Ecto neural progenitor cell (in vitro differentiated cells): ENCODE measurements at regions not wholly inside any gene's neighbourhood (a gene's known extent, or its start where the extent isn't known, plus 50 kb on each side); places are given as distances from the start of the nearest gene placed in this dataset.

Source experiments
- DNase-seq: peaks from one replicate; pipeline ENCODE4 v3.0.0-alpha.2; 2018; ENCODE audit warnings: low spot score

DNA sequence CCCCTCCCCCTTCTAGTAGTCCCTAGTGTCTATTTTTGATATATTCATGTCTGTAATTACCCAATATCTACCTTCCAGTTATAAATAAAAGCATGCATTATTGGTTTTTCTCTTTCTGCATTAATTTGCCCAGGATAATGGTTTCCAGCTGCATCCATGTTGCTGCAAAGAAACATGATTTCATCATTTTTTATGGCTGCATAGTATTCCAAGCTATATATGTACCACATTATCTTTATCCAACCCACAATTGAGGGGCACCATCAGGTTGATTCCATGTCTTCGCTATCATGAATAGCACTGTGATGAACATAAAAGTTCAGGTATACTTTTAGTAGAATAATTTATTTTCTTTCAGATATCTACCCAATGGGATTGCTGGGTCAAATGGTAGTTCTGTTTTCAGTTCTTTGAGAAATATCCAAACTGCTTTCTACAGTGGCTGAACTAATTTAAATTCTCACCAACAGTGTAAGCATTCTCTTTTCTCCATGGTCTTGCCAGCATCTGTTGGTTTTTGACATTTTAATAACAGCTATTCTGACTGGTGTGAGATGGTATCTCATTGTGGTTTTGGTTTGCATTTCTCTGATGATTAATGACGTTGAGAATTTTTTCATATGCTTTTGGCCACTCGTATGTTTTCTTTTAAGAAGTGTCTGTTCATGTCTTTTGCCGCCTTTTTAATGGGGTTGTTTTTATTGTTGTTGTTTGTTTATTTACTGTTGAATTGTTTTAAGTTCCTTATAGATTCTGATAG lies 746.1 kb upstream of the MEF2C start:
- DNase-seq: no peak

- DNase-seq: no peak
These were observed 733.0 kb upstream of the MEF2C start for GRCh38 chr5:89615839-89616518.

DNA sequence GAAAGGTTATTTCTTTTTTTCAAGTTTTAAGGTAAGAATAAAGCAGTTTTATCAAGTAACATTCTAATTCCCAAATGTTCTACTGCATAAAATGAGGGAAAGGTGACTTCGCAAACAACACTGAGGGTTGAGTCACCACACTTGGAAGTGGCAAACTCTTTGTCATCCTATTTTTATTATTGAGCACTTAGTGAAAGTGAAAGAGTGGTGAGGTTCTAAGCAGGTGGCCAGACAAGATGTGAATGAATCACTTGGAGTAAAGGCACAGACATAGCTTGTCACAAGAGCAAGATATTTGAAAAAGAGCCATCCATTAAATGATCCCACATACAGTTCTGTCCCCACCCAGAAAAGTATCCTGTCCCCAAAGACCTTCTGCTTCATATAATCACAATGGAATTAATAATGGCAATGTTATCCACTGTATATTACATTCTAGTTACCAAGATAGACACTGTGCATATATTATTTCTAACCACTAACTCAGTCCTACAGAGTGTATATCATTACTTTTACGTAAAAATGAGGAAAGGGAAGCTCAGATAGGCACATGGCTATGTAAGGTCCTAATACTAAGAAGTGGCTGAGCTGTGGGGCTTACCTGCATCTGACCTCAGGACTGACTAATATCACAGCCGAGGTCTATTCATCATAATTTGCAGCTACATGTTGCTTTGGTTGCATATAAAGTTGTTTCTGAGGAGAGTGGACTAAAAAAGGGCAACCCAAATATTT lies 730.4 kb upstream of the MEF2C start:
- DNase-seq: no peak

DNA sequence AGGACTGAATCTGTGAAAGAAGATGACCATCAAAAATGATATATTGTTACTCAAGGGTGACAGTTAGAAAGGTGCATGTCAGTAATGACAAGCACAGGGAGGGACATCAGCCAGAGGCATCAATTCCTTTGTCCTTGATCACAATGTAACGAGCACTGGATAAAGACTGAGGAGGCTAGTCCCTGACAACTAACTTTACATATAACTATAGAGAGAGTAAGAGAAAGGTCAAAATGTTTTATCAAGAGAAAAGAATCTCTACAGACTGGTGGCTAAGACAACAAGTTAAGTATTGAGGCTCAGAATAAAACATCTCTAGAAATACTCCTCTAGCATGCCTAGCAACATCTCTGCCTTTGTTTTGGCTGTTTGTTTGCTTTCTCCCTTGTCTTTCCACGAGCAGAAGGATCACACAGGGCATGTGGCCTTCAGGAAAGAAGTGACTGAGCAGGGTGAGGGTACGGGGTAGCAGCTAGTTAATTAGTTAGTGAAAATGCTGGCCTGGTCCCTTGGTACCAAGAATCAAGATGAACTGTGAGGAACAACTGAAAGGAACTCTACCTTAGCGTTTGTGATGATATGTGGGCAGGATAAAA lies 724.1 kb upstream of the MEF2C start:
- no peak for DNase-seq

GRCh38 chr5:89604342-89604741 lies 721.4 kb upstream of the MEF2C start:
- no peak for DNase-seq

DNA sequence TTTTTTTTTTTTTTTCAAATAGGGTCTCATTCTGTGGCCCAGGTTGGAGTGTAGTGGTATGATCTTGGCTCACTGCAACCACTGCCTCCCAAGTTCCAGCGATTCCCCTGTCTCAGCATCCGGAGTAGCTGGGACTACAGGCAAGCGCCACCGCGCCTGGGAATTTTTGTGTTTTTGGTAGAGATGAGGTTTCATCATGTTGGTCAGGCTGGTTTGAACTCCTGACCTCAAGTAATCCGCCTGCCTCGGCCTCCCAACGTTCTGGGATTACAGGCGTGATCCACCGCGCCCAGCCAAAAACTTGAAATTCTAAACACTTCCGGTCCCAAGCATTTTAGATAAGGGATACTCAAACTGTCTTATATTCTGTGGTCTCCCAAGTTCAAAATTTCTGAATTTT lies 718.9 kb upstream of the MEF2C start:
- DNase-seq: no peak

GRCh38 chr5:89597878-89598277 lies 714.9 kb upstream of the MEF2C start:
- DNase-seq: no peak

GRCh38 chr5:89596821-89597220 lies 713.8 kb upstream of the MEF2C start:
- no peak for DNase-seq

DNA sequence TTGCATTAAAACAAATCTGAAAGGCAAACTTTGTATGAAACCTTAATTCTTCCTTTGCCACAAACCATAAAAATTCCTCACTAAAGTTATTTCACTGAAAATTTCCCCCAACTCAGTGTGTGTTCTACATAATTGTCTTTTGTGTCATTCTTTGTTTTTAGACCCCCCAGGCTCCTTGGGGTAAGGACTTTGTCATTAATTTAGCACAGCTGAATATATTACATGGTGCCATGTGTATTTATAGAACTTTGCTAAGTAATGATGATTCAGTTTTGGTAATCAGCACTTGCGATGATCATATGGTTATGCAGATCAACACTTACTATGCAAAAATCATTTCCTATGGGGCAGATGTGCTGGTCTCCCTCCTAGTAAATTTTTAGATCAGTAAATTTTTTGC lies 712.1 kb upstream of the MEF2C start:
- DNase-seq: no peak

GRCh38 chr5:89584339-89584956 lies 701.5 kb upstream of the MEF2C start:
- no peak for DNase-seq

GRCh38 chr5:89583534-89583933 lies 700.5 kb upstream of the MEF2C start:
- DNase-seq: no peak

GRCh38 chr5:89582768-89583339 lies 699.9 kb upstream of the MEF2C start:
- DNase-seq: no peak

DNA sequence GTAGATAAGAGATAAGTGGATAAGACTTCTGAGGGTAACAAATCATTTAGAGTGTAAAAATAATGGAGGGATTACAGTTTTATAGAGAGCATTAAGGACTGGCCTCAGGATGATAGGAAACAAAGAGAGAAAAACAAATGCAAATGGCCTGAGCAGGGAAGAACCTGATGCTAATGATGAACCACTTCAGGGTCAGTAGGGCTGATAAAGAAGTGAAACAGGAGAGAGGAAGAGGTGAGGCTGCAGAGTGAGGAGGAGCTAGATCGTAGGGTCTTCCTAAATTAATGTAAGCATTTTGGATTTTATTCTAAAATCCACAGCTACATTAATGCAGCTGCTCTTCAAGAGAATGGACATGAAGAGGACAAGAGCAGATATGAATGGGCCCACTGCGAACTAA lies 698.0 kb upstream of the MEF2C start:
- DNase-seq: no peak

DNA sequence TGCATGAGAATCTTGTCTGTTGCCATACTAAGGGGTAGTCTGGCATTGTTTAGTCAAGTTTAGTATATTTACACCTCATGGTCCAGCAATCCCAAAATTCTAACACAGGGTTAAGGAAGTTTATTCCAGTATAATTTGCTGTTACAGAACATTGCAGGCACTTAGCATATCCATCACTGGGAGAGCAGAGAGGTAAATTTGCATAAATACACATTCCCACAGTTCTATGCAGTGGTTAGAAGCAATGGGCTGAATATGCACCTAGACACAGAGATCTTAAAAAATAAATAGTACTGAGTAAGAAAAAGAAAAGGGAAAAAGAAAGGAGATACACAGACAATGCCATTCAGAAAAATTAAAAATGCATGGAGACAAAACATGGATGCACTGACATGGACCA lies 692.3 kb upstream of the MEF2C start:
- DNase-seq: no peak

- DNase-seq: no peak
These were observed 690.4 kb upstream of the MEF2C start for GRCh38 chr5:89573345-89573744.

GRCh38 chr5:89572696-89573095 lies 689.7 kb upstream of the MEF2C start:
- DNase-seq: no peak

DNA sequence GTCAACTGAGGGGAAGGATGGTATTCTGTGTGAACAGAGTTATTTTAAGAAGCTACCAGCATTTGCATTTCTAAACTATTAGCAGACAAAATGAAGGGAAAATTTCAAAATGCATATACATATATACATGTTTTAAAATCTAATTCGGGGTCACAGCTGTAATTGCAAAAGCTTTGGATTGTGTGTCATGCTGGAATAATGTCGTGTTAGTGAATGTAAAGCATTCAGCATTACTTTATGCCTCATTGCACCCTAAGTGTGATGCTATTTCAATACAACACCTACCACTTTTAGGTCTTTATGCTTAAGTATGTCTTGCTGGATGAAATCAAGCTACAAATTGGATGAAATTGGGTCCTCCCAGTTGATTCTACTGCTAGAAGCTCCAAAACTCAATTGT lies 687.6 kb upstream of the MEF2C start:
- DNase-seq: no peak

DNA sequence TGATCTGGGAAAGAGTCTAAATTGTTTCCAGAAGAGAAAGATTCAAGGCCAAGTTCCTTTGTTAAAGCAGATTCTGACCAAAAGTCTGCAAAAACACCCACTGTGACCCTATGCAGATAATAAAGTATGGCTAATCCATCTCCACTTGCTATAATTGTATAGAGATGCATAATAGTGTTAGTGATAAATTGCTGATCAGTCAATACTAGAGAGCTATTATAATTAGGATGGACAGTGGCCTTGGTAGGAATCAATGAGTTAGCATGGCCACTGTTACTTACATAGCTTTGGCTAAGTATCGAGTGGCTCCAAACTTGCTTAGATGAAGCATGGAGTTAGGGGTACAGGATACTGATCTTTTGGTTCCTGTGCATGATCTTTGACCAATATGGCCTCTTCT lies 683.4 kb upstream of the MEF2C start:
- DNase-seq: no peak

GRCh38 chr5:89560696-89561095 lies 677.7 kb upstream of the MEF2C start:
- DNase-seq: no peak

- no peak for DNase-seq
These were observed 673.4 kb upstream of the MEF2C start for GRCh38 chr5:89556215-89556913.

DNA sequence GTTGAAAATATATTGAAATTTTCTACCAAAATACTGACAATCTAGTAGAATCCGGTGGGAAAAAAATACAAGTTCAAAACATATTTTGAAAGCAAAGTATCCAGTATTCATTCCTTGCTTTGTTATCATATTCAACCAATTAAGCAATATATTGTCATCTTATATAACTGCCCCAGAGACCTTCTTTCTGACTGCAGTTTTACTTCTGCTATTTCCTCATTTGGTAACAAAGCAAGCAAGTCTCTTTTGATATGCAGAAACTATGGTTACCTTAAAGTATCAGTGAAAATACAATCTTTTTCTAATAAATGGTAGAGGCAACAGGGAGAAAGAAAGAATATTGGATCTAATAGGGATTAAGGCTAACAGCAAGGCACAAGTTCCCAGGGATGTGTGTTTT lies 663.7 kb upstream of the MEF2C start:
- no peak for DNase-seq
